ENCODE measurements at regions not wholly inside any gene's neighbourhood (a gene's known extent, or its start where the extent isn't known, plus 50 kb on each side); places are given as distances from the start of the nearest gene placed in this dataset.

DNA sequence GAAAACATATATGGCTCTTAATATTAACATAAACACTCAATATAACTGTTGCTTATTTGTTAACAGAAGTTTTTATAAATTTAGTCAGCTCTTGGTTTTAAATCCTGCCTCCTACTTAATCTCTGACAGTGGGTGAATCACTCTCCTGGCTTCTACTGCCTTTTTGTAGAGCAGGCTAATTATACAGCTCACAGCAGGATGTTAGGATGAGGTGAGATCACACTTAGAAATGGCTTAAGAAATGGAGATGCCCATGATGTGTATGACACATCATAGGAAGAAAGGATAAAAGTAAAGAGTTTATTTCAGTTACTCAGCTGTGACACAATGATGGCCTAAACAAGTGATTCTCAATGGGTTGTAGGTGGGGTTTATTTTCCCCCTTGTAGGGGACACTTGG lies 345.6 kb downstream of the SPRY2 start:
- TF ChIP-seq SIN3A (IDR thresholded peaks at IDR 0.05; ENCODE audit: borderline replicate concordance, insufficient read depth, low read length) (no peak), POLR2AphosphoS5 (IDR thresholded peaks at IDR 0.05; ENCODE audit: low read depth, low read length) (no peak), FOXP2 (optimal IDR thresholded peaks at IDR 0.05; ENCODE audit: borderline replicate concordance, extremely low read depth, extremely low read length, insufficient read depth) (no peak), TAF1 (IDR thresholded peaks at IDR 0.05; ENCODE audit: borderline replicate concordance, insufficient read depth, low read length) (no peak)
- TF ChIP-seq, protein P1, sequence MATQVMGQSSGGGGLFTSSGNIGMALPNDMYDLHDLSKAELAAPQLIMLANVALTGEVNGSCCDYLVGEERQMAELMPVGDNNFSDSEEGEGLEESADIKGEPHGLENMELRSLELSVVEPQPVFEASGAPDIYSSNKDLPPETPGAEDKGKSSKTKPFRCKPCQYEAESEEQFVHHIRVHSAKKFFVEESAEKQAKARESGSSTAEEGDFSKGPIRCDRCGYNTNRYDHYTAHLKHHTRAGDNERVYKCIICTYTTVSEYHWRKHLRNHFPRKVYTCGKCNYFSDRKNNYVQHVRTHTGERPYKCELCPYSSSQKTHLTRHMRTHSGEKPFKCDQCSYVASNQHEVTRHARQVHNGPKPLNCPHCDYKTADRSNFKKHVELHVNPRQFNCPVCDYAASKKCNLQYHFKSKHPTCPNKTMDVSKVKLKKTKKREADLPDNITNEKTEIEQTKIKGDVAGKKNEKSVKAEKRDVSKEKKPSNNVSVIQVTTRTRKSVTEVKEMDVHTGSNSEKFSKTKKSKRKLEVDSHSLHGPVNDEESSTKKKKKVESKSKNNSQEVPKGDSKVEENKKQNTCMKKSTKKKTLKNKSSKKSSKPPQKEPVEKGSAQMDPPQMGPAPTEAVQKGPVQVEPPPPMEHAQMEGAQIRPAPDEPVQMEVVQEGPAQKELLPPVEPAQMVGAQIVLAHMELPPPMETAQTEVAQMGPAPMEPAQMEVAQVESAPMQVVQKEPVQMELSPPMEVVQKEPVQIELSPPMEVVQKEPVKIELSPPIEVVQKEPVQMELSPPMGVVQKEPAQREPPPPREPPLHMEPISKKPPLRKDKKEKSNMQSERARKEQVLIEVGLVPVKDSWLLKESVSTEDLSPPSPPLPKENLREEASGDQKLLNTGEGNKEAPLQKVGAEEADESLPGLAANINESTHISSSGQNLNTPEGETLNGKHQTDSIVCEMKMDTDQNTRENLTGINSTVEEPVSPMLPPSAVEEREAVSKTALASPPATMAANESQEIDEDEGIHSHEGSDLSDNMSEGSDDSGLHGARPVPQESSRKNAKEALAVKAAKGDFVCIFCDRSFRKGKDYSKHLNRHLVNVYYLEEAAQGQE (IDR thresholded peaks at IDR 0.05; ENCODE audit: insufficient read depth in 1 of 2, low read depth in 2 of 2, low read length in 2 of 2) = no peak

DNA sequence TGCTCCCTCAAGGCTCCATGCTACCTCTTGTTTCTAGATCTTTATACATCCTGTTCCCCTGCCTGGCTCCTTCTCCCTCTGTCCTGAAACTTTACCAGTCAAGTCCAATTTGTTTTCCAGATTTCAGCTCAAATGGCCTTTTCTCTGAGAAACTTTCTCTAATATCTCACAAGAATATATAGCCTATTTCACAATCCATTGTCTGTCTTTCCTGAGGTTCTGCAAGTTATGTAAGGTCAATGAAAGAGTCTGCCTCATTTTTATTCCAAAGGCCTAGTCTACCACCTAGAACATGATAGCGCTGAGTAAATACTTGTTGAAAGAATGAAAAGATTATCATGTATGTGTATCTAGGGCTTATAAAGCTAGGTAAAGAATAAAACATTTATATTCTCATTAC lies 348.8 kb downstream of the SPRY2 start:
- TF ChIP-seq, protein P1 (IDR thresholded peaks at IDR 0.05; ENCODE audit: insufficient read depth in 1 of 2, low read depth in 2 of 2, low read length in 2 of 2) = no peak

DNA sequence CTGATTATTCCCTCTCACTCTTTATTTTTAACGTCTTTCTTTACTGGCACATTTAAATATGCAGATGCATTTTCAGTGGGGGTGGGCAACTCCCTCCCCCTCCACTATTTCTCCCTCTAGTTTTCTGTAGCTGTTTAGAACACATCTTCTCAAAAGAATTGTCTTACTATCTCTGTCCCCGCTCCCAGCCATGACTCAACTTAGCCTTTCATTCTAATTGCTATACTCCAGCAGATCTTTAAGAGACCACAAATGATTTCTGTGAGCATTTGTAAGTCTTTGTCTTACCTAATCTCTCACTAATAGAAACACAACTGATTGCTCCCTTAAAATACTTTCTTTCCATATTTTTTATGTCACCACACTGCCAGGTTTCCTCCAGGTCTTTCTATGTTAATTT lies 350.9 kb downstream of the SPRY2 start:
- no peak for TF ChIP-seq FOXP2 (optimal IDR thresholded peaks at IDR 0.05; ENCODE audit: borderline replicate concordance, extremely low read depth, extremely low read length, insufficient read depth)
- TF ChIP-seq SIN3A (IDR thresholded peaks at IDR 0.05; ENCODE audit: borderline replicate concordance, insufficient read depth, low read length) = no peak
- TF ChIP-seq TAF1 (IDR thresholded peaks at IDR 0.05; ENCODE audit: borderline replicate concordance, insufficient read depth, low read length) = no peak
- TF ChIP-seq POLR2AphosphoS5 (IDR thresholded peaks at IDR 0.05; ENCODE audit: low read depth, low read length) = no peak
- TF ChIP-seq, protein P1 (IDR thresholded peaks at IDR 0.05; ENCODE audit: insufficient read depth in 1 of 2, low read depth in 2 of 2, low read length in 2 of 2) = no peak

DNA sequence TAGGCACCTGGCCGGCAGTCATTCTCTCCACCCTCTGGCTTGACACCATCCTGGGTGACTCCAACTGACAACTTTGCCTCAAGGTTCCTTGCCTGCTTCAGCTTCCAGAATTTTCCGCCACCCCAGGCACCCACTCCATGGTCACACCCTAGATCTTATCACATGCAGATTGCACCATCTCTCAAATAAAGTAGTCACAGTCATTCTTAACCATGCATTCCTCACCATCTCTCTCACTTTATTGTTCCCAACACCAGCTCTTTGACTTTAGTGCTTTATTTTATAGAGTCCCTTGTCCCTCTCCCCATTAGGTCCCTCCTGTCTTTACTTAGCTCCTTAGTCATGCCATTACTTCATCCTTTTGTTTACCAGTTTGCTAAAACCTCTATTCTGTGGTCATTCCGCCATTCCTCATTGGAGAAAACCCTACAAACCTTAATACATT lies 351.7 kb downstream of the SPRY2 start:
- TF ChIP-seq SIN3A (IDR thresholded peaks at IDR 0.05; ENCODE audit: borderline replicate concordance, insufficient read depth, low read length) (no peak), TAF1 (IDR thresholded peaks at IDR 0.05; ENCODE audit: borderline replicate concordance, insufficient read depth, low read length) (no peak), POLR2AphosphoS5 (IDR thresholded peaks at IDR 0.05; ENCODE audit: low read depth, low read length) (no peak), FOXP2 (optimal IDR thresholded peaks at IDR 0.05; ENCODE audit: borderline replicate concordance, extremely low read depth, extremely low read length, insufficient read depth) (no peak)
- TF ChIP-seq, protein P1 (IDR thresholded peaks at IDR 0.05; ENCODE audit: insufficient read depth in 1 of 2, low read depth in 2 of 2, low read length in 2 of 2) = no peak

DNA sequence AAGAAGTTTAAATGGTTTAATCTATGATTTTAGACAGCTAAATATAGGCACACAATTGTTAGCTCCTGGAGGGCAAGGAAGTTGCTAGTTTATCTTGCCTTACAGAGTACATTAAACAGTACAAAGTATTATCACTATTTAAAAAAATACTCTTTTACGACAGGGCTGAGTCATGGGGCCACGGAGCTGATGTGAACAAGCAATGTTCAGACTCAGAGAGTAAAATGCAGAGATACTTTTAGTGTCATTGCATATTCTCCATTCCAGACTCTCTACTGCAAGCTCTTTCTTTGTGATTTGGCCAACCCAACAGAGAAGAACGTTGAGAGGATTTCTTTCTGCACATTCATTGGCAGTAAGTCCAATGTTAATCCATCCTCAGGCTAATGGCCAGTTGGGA lies 352.4 kb downstream of the SPRY2 start:
- TF ChIP-seq SIN3A (IDR thresholded peaks at IDR 0.05; ENCODE audit: borderline replicate concordance, insufficient read depth, low read length) (no peak), POLR2AphosphoS5 (IDR thresholded peaks at IDR 0.05; ENCODE audit: low read depth, low read length) (no peak), TAF1 (IDR thresholded peaks at IDR 0.05; ENCODE audit: borderline replicate concordance, insufficient read depth, low read length) (no peak), FOXP2 (optimal IDR thresholded peaks at IDR 0.05; ENCODE audit: borderline replicate concordance, extremely low read depth, extremely low read length, insufficient read depth) (no peak)
- TF ChIP-seq, protein P1 (IDR thresholded peaks at IDR 0.05; ENCODE audit: insufficient read depth in 1 of 2, low read depth in 2 of 2, low read length in 2 of 2) = no peak

Data from PFSK-1 (cell line).